GM21381 (cell line): ENCODE measurements at regions not wholly inside any gene's neighbourhood (a gene's known extent, or its start where the extent isn't known, plus 50 kb on each side); places are given as distances from the start of the nearest gene placed in this dataset.

Source experiments
- ATAC-seq: cut with Tn5 transposase; IDR thresholded peaks from one replicate; pipeline ENCODE4 v1.9.1; 2021; ENCODE audit warnings: mild to moderate bottlenecking, moderate library complexity; ENCODE audit not compliant: unreplicated experiment

DNA sequence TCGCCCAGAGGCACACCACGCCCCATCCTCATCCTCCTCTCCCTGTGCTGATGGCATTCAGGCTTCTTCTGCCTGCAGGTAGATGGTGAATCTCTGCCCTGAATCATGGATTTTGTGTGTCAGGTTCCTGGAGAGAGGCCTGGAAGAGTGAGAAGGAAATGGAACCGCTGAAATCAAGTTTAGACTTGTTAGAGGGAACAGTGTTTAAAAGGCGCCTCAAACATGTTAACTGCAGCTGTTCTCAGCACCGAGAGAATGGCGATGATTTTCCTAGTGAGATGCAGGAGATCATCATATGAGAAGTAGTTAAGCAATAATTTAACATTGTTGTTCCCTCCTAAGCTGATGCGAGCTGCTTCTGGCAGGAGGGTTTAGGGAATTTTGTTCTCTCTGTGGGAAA, 744.4 kb upstream of the EEF2KMT start:
- no peak for ATAC-seq

GRCh38 chr16:5838725-5839124, 741.1 kb upstream of the EEF2KMT start:
- no peak for ATAC-seq

DNA sequence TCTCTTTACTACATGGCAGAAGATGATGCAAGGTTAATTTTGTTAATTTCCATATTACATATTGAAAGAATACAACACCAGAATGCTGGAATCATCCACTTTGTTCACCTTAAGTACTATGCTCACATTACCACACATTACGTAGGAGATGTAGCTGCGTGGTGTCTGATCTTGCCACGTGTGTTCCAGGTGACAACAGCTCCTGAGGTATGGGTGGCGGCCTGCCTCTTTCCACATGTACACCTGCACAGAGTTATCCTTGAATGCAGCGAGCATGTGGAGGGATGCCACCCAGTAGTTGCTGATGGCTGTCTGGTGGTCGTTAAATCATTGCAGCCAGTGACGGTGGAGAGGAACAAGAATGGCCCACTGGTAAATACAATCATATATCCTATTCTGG, 740.5 kb upstream of the EEF2KMT start:
- no peak for ATAC-seq

- ATAC-seq: no peak
These were observed 739.5 kb upstream of the EEF2KMT start for GRCh38 chr16:5837007-5837670.

DNA sequence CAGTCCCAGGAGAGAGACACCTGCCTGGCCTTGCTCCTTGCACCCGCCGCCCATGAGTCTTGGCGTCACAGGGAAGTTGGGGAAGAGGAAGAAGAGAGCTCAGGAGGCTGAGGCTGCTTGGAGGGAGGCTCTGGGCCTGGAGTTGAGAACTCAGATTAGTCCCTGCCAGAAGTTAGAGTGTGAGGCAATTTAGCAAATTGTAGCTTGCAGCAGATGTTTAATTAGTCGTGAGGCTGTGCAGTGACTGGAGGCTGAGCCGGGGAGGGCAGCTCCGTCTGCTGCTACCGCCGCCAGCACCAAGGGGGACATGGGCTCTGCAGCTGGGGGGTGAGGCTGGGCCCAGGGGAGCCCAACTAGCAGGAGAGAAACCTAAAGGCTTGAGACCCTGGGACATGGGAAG, 738.3 kb upstream of the EEF2KMT start:
- no peak for ATAC-seq

DNA sequence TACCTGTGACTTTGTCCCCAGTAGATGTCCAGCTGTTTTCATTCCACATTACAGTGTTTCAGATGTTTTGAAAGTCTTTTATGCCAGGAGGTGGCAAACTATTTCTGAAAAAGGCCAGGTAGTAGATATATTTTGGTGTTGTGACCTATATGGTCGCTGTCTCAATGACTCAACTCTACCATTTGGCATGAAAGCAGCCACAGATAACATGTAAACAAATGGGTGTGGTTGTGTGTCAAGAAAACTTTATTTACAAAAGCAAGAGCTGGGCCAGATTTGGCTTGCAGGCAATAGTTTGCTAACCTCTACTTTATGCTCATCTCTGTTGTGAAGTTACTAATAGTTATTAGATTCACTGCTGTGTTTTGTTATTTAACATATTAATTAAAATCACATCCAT, 728.7 kb upstream of the EEF2KMT start:
- ATAC-seq: no peak

GRCh38 chr16:5820472-5820871, 722.9 kb upstream of the EEF2KMT start:
- ATAC-seq: no peak

GRCh38 chr16:5815570-5816237, 718.1 kb upstream of the EEF2KMT start:
- ATAC-seq: no peak

DNA sequence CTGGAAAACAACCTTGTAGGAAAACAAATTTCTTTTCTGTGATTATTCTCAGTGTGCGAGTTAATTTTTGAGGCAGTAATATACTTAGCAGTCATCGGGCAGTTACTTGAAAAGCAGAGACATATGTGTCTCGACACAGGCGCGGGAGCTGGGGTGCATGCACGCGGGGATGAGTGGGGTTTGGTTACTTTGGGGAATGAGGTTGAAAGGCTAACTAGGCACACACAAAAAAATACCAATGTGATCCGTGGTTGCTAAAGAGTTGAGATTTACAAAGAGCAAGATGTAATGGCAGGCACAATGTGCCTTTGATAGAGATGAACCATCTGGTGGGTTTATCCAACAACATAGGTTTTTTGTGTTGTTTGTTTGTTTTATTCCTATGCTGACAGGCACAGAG, 703.8 kb upstream of the EEF2KMT start:
- ATAC-seq: no peak

- no peak for ATAC-seq
These were observed 696.0 kb upstream of the EEF2KMT start for GRCh38 chr16:5793556-5793955.

GRCh38 chr16:5791011-5791657, 693.5 kb upstream of the EEF2KMT start:
- ATAC-seq: no peak

DNA sequence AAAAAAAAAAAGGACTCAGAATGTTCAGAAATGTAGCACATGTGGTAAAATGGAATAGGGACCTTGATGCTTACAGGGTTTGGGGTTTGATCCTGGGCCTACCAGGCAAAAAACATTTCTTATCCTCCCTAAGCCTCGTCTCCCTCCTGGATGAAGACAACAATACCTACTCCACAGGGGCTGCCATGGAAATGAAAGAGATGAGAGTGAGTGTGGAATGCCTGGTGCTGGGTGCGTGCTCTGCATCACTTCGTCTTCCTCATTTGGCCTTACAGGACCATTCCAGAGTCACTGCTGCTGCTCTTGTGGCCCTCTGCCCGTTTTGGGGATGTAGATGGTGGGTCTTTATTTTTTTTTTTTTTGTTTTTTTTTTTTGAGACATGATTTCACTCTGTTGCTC, 692.9 kb upstream of the EEF2KMT start:
- ATAC-seq: no peak

DNA sequence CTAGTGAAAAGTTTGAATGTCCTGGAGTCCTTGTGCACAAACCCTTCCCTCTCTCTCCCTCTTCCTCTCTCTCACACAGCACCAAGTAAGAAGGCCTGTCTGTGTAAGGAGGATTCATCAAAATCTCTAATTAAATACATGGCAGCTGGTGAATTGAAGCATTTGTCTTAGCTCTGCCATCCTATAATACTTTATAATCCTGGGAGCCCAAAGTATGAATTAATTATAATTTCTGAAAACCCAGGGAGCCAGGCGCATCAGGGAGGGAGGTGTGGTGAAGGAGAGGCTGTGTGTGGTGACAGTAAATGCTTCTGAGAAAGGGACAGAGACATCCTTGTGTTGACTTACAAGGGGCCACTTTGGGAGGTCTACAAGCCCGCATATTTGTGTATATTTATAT, 691.4 kb upstream of the EEF2KMT start:
- ATAC-seq: no peak

DNA sequence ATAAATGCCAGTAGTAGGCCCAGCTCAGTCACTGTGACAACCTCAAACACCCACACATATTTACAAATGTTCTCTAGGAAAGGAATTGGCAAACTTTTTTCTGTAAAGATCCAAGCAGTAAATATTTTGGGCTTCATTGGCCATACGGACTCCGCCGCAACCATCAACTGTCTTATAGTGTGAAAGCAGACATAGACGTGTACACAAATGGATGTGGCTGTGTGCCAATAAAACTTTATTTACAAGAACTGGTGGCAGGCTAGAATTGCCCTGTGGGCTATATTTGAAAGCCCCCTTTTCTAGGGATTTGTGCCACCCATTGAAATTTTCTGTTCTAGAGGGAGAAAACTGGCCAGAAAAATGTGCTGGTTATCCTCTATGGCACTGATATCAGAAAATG, 683.8 kb upstream of the EEF2KMT start:
- no peak for ATAC-seq

DNA sequence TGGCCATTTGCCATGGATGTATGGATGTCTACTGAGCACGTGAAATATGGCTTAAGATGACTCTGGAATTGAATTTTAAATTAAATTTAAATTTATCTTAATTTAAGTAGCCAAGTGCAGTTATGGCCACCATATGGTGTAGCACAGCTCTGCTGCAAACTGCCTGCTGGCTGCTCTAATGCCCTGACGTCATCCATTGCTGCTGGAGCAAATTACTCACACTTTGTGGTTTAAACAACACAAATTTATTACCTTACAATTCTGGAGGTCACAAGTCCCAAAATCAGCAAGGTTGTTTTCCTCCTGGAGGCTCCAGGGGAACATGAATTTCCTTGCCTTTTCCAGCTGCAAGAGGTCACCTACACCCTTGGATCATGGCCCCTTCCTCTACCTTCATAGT, 679.3 kb upstream of the EEF2KMT start:
- no peak for ATAC-seq

GRCh38 chr16:5775916-5776315, 678.3 kb upstream of the EEF2KMT start:
- ATAC-seq: no peak

- no peak for ATAC-seq
These were observed 672.5 kb upstream of the EEF2KMT start for GRCh38 chr16:5770118-5770517.

- no peak for ATAC-seq
These were observed 671.9 kb upstream of the EEF2KMT start for GRCh38 chr16:5769513-5769912.

GRCh38 chr16:5768445-5768844, 670.9 kb upstream of the EEF2KMT start:
- ATAC-seq: no peak

DNA sequence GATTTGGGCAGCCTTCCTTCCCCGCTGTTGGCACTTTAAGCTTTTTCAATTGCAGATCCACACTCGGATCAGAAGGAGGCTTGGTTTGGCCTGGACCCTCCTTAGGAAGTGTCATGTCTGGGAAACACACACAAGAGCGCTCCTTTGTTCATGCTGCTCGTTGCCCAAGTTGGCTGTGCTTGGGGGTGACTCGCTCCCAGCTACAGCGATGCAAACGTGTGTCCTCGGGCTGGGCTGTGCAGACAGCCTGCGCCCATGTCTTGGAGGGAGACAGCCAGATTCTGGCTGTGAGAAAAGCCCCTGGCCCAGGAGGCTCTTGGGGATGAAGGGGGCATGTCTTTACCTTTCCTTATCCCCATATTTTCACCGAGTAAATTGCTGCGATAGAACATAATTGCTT, 665.6 kb upstream of the EEF2KMT start:
- ATAC-seq: no peak

GRCh38 chr16:5762362-5762761, 664.8 kb upstream of the EEF2KMT start:
- ATAC-seq: no peak

DNA sequence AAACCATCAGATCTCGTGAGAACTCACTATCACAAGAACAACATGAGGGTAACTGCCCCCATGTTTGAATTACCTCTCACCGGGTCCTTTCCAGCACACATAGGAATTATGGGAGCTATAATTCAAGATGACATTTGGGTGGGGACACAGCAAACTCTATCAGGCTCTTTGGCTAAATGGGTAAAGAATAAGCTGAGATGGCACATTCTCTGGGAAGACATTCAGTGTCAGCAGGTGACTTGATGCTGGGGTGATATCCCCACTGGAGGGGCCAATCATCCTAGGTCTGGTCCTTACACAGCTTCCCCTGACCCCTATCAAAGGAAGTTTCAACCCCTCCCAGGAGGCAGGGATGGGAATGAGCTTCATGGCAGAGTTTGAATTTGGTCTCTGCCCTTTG, 664.0 kb upstream of the EEF2KMT start:
- ATAC-seq: no peak
